ENCODE measurements at regions not wholly inside any gene's neighbourhood (a gene's known extent, or its start where the extent isn't known, plus 50 kb on each side); places are given as distances from the start of the nearest gene placed in this dataset.

DNA sequence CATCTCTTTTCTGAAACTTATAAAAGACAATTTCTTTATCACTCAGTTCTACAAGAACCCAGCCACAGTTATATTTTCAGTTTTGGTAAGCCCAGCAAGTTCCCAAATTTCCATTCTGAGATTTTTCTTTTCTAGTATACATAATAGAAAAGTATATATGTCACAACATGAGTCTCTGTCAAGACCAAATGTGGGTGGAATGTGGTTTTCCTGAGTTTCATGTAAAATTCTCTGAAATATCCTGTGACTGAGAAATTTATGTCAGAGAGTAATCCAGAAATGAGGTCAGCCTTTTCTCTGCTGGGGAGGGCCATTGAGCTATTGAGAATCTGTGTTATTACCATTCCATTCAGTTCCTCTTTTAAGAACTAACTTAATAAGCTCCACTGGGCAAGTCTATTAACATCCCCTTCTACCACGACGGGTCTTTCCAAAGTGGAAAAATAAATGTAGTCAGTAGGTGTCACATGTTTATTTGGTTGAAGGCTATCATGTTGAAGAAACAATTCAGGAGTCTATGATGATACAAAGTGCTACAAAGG is 100.7 kb upstream of the HMGN3 start:
- TF ChIP-seq, protein P1, sequence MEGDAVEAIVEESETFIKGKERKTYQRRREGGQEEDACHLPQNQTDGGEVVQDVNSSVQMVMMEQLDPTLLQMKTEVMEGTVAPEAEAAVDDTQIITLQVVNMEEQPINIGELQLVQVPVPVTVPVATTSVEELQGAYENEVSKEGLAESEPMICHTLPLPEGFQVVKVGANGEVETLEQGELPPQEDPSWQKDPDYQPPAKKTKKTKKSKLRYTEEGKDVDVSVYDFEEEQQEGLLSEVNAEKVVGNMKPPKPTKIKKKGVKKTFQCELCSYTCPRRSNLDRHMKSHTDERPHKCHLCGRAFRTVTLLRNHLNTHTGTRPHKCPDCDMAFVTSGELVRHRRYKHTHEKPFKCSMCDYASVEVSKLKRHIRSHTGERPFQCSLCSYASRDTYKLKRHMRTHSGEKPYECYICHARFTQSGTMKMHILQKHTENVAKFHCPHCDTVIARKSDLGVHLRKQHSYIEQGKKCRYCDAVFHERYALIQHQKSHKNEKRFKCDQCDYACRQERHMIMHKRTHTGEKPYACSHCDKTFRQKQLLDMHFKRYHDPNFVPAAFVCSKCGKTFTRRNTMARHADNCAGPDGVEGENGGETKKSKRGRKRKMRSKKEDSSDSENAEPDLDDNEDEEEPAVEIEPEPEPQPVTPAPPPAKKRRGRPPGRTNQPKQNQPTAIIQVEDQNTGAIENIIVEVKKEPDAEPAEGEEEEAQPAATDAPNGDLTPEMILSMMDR (IDR thresholded peaks at IDR 0.05) = no peak
- no peak for TF ChIP-seq POLR2A (IDR thresholded peaks at IDR 0.05)

Measured in testis (tissue), 2 donors.